Sigmoid colon (tissue), 6 donors: ENCODE measurements at regions not wholly inside any gene's neighbourhood (a gene's known extent, or its start where the extent isn't known, plus 50 kb on each side); places are given as distances from the start of the nearest gene placed in this dataset.

Experiments
- DNase-seq: peaks from one replicate; pipeline ENCODE4 v3.0.0-alpha.2; 2019
- H3K27ac ChIP-seq, 4 donors: fragments of 200-600 bp; sonication (generic); one replicate each; pipeline ENCODE4 v1.5.1; 2016 to 2019; ENCODE audit warnings: mild to moderate bottlenecking in 1 of 4
- H3K27me3 ChIP-seq, 3 donors: fragments of 200-600 bp; sonication (generic); one replicate each; pipeline ENCODE4 v1.5.1; 2019; ENCODE audit warnings: mild to moderate bottlenecking in 1 of 3
- H3K36me3 ChIP-seq, 4 donors: fragments of 200-600 bp; sonication (generic); one replicate each; pipeline ENCODE4 v1.5.1; 2016 to 2019
- H3K4me1 ChIP-seq, 4 donors: fragments of 200-600 bp; sonication (generic); one replicate each; pipeline ENCODE4 v1.5.1; 2017 to 2019
- H3K4me3 ChIP-seq, 4 donors: fragments of 200-600 bp; sonication (generic); one replicate each; pipeline ENCODE4 v1.5.1; 2017 to 2019; ENCODE audit warnings: mild to moderate bottlenecking in 2 of 4, moderate library complexity in 1 of 4
- H3K9me3 ChIP-seq, 4 donors: fragments of 200-600 bp in 3 of 4; sonication (generic) in 3 of 4; one replicate each; pipeline versions ENCODE4 v1.5.1 to v1.6.1; 2013 to 2019
- EP300 ChIP-seq, 4 donors: sonication (generic); formaldehyde crosslinking; IDR thresholded peaks; one replicate each; pipeline ENCODE4 v1.6.1; 2017; ENCODE audit warnings: antibody characterized with exemption in 4 of 4
- POLR2A ChIP-seq, 2 donors: fragments of 450-650 bp; IDR thresholded peaks; one replicate each; pipeline ENCODE4 v1.6.1; 2016; ENCODE audit warnings: antibody characterized with exemption in 2 of 2, mild to moderate bottlenecking in 2 of 2, moderate library complexity in 2 of 2
- POLR2AphosphoS5 ChIP-seq, 4 donors: sonication (generic); formaldehyde crosslinking; IDR thresholded peaks; one replicate each; pipeline ENCODE4 v1.6.1; 2017; ENCODE audit warnings: antibody characterized with exemption in 4 of 4
- WGBS, 2 donors: extraction: QIAGEN DNeasy Blood & Tissue Kit; methylation state at CpG; one replicate each; pipeline ENCODE4 v1.1.7; 2013; 5-methylcytosine and 5-hydroxymethylcytosine counted together
- intact Hi-C: fragments of 100-400 bp; cut with DNase I; formaldehyde crosslinking; loops from one replicate; pipeline ENCODE4 v1.15.1; 2023
- TF ChIP-seq, protein P1 (sequence below), 4 experiments: fragments of 450-650 bp in 3 of 4; fragments of 200-600 bp in 1 of 4; IDR thresholded peaks; one replicate each; pipeline ENCODE4 v1.5.1; 2016 to 2019; ENCODE audit warnings: antibody characterized with exemption in 4 of 4, mild to moderate bottlenecking in 3 of 4, moderate library complexity in 2 of 4
- donor health status: healthy with polysubstance abuse.
- donor health status: healthy.

GRCh38 chr6:90714319-90714718 lies 127.4 kb upstream of the MAP3K7 start:
- H3K27me3 ChIP-seq = no peaks in the 10 kb centered on the region
- no peaks in the 10 kb centered on the region for H3K9me3 ChIP-seq
- H3K4me1 ChIP-seq = peaks cover 0 to 4% (median 1%) of the 10 kb centered on the region in 4 donors
- no peak for DNase-seq
- TF ChIP-seq, protein P1, sequence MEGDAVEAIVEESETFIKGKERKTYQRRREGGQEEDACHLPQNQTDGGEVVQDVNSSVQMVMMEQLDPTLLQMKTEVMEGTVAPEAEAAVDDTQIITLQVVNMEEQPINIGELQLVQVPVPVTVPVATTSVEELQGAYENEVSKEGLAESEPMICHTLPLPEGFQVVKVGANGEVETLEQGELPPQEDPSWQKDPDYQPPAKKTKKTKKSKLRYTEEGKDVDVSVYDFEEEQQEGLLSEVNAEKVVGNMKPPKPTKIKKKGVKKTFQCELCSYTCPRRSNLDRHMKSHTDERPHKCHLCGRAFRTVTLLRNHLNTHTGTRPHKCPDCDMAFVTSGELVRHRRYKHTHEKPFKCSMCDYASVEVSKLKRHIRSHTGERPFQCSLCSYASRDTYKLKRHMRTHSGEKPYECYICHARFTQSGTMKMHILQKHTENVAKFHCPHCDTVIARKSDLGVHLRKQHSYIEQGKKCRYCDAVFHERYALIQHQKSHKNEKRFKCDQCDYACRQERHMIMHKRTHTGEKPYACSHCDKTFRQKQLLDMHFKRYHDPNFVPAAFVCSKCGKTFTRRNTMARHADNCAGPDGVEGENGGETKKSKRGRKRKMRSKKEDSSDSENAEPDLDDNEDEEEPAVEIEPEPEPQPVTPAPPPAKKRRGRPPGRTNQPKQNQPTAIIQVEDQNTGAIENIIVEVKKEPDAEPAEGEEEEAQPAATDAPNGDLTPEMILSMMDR (IDR thresholded peaks at IDR 0.05) = no peak
- no peak for TF ChIP-seq EP300 (IDR thresholded peaks at IDR 0.05)
- no peak for TF ChIP-seq POLR2AphosphoS5 (IDR thresholded peaks at IDR 0.05)
- TF ChIP-seq POLR2A (IDR thresholded peaks at IDR 0.05) = no peak
- no peak overlapping the region for H3K4me3 ChIP-seq
- no peaks in the 10 kb centered on the region for H3K36me3 ChIP-seq
- intact Hi-C loops = no loop called here
- H3K27ac ChIP-seq = no peak overlapping the region

- peaks cover 0 to 8% (median 4%) of the 10 kb centered on the region in 4 donors for H3K4me1 ChIP-seq
- intact Hi-C loops = no loop called here
- no peaks in the 10 kb centered on the region for H3K9me3 ChIP-seq
- H3K36me3 ChIP-seq = no peaks in the 10 kb centered on the region
- DNase-seq = no peak
- no peaks in the 10 kb centered on the region for H3K27me3 ChIP-seq
- TF ChIP-seq POLR2AphosphoS5 (IDR thresholded peaks at IDR 0.05) = peak in 3 of 4 donors; percentile 22 to 64 (median 49)
- no peak for TF ChIP-seq POLR2A (IDR thresholded peaks at IDR 0.05)
- peak overlapping the region in 1 of 4 donors; percentile 11 for H3K27ac ChIP-seq
- no peak overlapping the region for H3K4me3 ChIP-seq
- WGBS, 2 donors = 76 to 83% methylated on average over 8 of the region's 8 CpGs
Observed at GRCh38 chr6:90712114-90712513, 125.2 kb upstream of the MAP3K7 start.

DNA sequence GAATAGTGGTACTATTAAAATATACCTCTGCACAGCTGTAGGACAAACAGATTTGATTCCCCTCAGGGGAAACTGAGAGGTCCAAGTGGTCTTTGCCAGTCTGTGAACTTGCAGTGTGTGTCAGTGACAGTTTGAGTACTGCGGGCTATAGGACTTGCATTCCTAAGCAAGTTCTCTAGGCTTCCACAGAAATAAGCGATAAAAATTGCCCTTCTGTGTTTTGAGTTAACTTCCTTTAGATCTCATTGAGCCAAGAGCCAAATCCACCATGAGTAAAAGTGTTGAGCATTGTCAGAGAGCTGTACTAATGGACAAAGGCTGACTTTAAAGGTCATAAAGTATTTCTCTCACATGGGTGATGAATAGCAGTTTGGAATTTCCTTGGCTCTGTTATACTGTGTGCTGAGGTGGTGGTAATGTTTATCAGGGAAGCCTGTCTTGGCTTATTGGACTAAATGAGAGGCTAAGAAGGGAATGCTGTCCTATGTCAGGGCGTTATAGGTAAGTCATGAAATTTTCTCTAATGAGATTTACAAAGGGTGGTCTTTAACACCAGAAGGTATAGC lies 122.6 kb upstream of the MAP3K7 start:
- TF ChIP-seq POLR2A (IDR thresholded peaks at IDR 0.05) (no peak), EP300 (IDR thresholded peaks at IDR 0.05) (no peak), POLR2AphosphoS5 (IDR thresholded peaks at IDR 0.05) (no peak)
- intact Hi-C loops = no loop called here

GRCh38 chr6:90708206-90708737 lies 121.4 kb upstream of the MAP3K7 start:
- TF ChIP-seq EP300 (IDR thresholded peaks at IDR 0.05) (no peak), POLR2A (IDR thresholded peaks at IDR 0.05) (no peak), POLR2AphosphoS5 (IDR thresholded peaks at IDR 0.05) (no peak)
- TF ChIP-seq, protein P1 (IDR thresholded peaks at IDR 0.05) = no peak
- 77 to 80% methylated on average over 5 of the region's 5 CpGs for WGBS, 2 donors
- no peaks in the 10 kb centered on the region for H3K36me3 ChIP-seq
- no peak overlapping the region for H3K27ac ChIP-seq
- DNase-seq = no peak
- intact Hi-C loops = no loop called here
- no peaks in the 10 kb centered on the region for H3K9me3 ChIP-seq
- H3K4me1 ChIP-seq = peaks cover 0 to 8% (median 4%) of the 10 kb centered on the region in 4 donors
- no peak overlapping the region for H3K4me3 ChIP-seq
- no peaks in the 10 kb centered on the region for H3K27me3 ChIP-seq

More for the DNA sequence above, 122.6 kb upstream of the MAP3K7 start:
- Histone ChIP-seq H3K27ac (no peak overlapping the region), H3K9me3 (no peaks in the 10 kb centered on the region), H3K27me3 (no peaks in the 10 kb centered on the region), H3K36me3 (no peaks in the 10 kb centered on the region), H3K4me1 (peaks cover 0 to 8% (median 4%) of the 10 kb centered on the region in 4 donors), H3K4me3 (no peak overlapping the region)
- DNase-seq = no peak
- WGBS, 2 donors = 71 to 77% methylated on average over 3 of the region's 3 CpGs

GRCh38 chr6:90707246-90707645 lies 120.4 kb upstream of the MAP3K7 start:
- 48 to 69% methylated on average over 2 of the region's 2 CpGs for WGBS, 2 donors
- Histone ChIP-seq H3K4me3 (no peak overlapping the region), H3K27ac (no peak overlapping the region), H3K4me1 (peaks cover 0 to 8% (median 4%) of the 10 kb centered on the region in 4 donors), H3K27me3 (no peaks in the 10 kb centered on the region), H3K9me3 (no peaks in the 10 kb centered on the region), H3K36me3 (no peaks in the 10 kb centered on the region)
- intact Hi-C loops = no loop called here
- TF ChIP-seq POLR2A (IDR thresholded peaks at IDR 0.05) (no peak), POLR2AphosphoS5 (IDR thresholded peaks at IDR 0.05) (no peak), EP300 (IDR thresholded peaks at IDR 0.05) (no peak)
- TF ChIP-seq, protein P1 (IDR thresholded peaks at IDR 0.05) = no peak
- no peak for DNase-seq
